Renal cortical epithelial cell (primary cell): ENCODE measurements at regions not wholly inside any gene's neighbourhood (a gene's known extent, or its start where the extent isn't known, plus 50 kb on each side); places are given as distances from the start of the nearest gene placed in this dataset.

Source experiments
- DNase-seq: peaks from one replicate; pipeline ENCODE4 v3.0.0-alpha.2; 2011; ENCODE audit warnings: low read depth

- peak; percentile 40 for DNase-seq
Measured at GRCh38 chr2:134200036-134200618, 53.7 kb upstream of the MGAT5 start.

GRCh38 chr2:134201533-134201932 lies 52.3 kb upstream of the MGAT5 start:
- no peak for DNase-seq

- no peak for DNase-seq
Measured at GRCh38 chr2:134202371-134202770, 51.5 kb upstream of the MGAT5 start.

- no peak for DNase-seq
Measured at GRCh38 chr2:134203175-134203574, 50.7 kb upstream of the MGAT5 start.
